ENCODE measurements at regions not wholly inside any gene's neighbourhood (a gene's known extent, or its start where the extent isn't known, plus 50 kb on each side); places are given as distances from the start of the nearest gene placed in this dataset.

DNA sequence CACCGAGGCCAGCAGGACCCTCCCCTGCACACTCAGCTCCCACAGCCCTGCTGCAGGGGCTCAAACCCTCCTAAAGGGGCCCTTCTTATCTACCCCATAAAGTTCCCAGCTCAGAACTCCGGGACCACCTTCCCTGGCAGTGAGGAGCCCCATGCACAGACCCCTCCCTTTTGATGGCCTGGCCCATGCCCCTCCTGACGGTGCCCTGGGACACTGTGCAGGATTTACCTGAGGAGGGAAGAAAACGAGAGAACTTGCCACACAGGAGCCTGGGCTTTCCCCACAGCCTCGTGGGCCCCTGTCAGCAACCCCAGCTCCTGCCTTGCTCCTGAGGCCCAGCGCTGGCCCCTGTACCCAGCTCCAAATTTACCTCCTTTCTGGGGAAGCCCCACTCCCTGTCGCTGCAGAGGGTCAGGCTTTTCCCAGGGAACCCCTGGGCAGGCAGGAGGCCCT is 206.3 kb upstream of the SALL3 start:
- TF ChIP-seq, protein P1, sequence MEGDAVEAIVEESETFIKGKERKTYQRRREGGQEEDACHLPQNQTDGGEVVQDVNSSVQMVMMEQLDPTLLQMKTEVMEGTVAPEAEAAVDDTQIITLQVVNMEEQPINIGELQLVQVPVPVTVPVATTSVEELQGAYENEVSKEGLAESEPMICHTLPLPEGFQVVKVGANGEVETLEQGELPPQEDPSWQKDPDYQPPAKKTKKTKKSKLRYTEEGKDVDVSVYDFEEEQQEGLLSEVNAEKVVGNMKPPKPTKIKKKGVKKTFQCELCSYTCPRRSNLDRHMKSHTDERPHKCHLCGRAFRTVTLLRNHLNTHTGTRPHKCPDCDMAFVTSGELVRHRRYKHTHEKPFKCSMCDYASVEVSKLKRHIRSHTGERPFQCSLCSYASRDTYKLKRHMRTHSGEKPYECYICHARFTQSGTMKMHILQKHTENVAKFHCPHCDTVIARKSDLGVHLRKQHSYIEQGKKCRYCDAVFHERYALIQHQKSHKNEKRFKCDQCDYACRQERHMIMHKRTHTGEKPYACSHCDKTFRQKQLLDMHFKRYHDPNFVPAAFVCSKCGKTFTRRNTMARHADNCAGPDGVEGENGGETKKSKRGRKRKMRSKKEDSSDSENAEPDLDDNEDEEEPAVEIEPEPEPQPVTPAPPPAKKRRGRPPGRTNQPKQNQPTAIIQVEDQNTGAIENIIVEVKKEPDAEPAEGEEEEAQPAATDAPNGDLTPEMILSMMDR (IDR thresholded peaks at IDR 0.05; ENCODE audit: low read depth, low read length, poor library complexity, severe bottlenecking): no peak
- TF ChIP-seq EZH2phosphoT487 (IDR thresholded peaks at IDR 0.05; ENCODE audit: borderline replicate concordance, low read length): no peak
